ENCODE measurements at regions not wholly inside any gene's neighbourhood (a gene's known extent, or its start where the extent isn't known, plus 50 kb on each side); places are given as distances from the start of the nearest gene placed in this dataset.

DNA sequence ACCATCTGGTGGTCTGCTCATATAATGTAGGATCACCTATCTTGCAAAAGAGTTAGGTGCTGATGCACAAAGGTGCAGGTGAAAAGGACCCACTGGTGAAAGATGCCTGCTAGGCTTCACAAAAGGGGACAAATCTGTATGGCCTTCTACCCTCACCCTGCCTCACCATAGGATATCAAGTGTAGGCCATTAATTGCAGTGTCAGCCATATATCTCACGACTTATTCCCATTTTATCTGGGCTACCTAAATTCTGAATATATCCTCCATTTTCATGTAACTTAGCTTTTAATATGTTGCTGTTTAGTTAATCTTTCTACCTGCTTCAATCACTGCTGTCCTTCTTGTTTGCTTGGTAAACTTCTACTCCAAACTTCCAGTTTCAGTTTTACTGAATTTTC lies 84.2 kb upstream of the DPH5 start:
- no peak for FAIRE-seq
- TF ChIP-seq POLR2A (IDR thresholded peaks at IDR 0.05; ENCODE audit: low read depth, low read length) (no peak), FOS (IDR thresholded peaks at IDR 0.05; ENCODE audit: borderline replicate concordance, insufficient read depth, low read length) (no peak), GATA2 (IDR thresholded peaks at IDR 0.05; ENCODE audit: insufficient read depth, insufficient read length, low read depth, low read length) (no peak), JUN (IDR thresholded peaks at IDR 0.05; ENCODE audit: borderline replicate concordance, insufficient read depth, insufficient read length, low read depth) (no peak), POLR2AphosphoS5 (IDR thresholded peaks at IDR 0.05; ENCODE audit: insufficient read depth, low read depth, low read length) (no peak), EZH2 (IDR thresholded peaks at IDR 0.05; ENCODE audit: borderline replicate concordance, low read depth, low read length, severe bottlenecking) (no peak), MYC (IDR thresholded peaks at IDR 0.05; ENCODE audit: low read depth, low read length) (no peak)
- TF ChIP-seq, protein P1, sequence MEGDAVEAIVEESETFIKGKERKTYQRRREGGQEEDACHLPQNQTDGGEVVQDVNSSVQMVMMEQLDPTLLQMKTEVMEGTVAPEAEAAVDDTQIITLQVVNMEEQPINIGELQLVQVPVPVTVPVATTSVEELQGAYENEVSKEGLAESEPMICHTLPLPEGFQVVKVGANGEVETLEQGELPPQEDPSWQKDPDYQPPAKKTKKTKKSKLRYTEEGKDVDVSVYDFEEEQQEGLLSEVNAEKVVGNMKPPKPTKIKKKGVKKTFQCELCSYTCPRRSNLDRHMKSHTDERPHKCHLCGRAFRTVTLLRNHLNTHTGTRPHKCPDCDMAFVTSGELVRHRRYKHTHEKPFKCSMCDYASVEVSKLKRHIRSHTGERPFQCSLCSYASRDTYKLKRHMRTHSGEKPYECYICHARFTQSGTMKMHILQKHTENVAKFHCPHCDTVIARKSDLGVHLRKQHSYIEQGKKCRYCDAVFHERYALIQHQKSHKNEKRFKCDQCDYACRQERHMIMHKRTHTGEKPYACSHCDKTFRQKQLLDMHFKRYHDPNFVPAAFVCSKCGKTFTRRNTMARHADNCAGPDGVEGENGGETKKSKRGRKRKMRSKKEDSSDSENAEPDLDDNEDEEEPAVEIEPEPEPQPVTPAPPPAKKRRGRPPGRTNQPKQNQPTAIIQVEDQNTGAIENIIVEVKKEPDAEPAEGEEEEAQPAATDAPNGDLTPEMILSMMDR (IDR thresholded peaks at IDR 0.05; ENCODE audit: extremely low read depth in 1 of 2, insufficient read depth in 1 of 2, low read depth in 1 of 2, low read length in 2 of 2) = no peak
- TF ChIP-seq, protein P2, sequence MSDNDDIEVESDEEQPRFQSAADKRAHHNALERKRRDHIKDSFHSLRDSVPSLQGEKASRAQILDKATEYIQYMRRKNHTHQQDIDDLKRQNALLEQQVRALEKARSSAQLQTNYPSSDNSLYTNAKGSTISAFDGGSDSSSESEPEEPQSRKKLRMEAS (IDR thresholded peaks at IDR 0.05; ENCODE audit: insufficient read depth, insufficient read length) = no peak
- peaks cover 12% of the 10 kb centered on the region for H3K4me1 ChIP-seq (ENCODE audit: control insufficient read depth, extremely low read depth, insufficient read depth, low read length)
- H3K36me3 ChIP-seq (ENCODE audit: control insufficient read depth in 2 of 2, extremely low read depth in 1 of 2, insufficient read depth in 2 of 2, low read length in 2 of 2) = no peaks in the 10 kb centered on the region
- H3K9me1 ChIP-seq (replicated peaks; ENCODE audit: control insufficient read depth, extremely low read depth, insufficient read depth, low read length) = no peaks in the 10 kb centered on the region
- ChIA-PET POLR2A (no interaction called here), CTCF (no interaction called here)
- H3K4me3 ChIP-seq (replicated peaks in 1 of 3; ENCODE audit: insufficient read depth in 1 of 3, low read depth in 1 of 3, low read length in 3 of 3) = no peak overlapping the region
- intact Hi-C loops (cut with micrococcal nuclease) (no loop called here), dilution Hi-C loops (cut with MboI; ENCODE audit: extremely low pct_ligation_motif_present, low sequenced_read_pairs) (no loop called here)
- no peak overlapping the region for H3K4me2 ChIP-seq (ENCODE audit: insufficient read depth, low read length)
- H3K9me3 ChIP-seq (replicated peaks; ENCODE audit: control insufficient read depth, insufficient read depth, low read length) = no peaks in the 10 kb centered on the region
- BruUV-seq (replicated peaks) = no TSS peak
- H3K79me2 ChIP-seq (ENCODE audit: control insufficient read depth, insufficient read depth, low read length) = no peaks in the 10 kb centered on the region
- no peaks in the 10 kb centered on the region for H4K20me1 ChIP-seq (replicated peaks; ENCODE audit: control insufficient read depth, extremely low read depth, insufficient read depth, low read length)
- H3K27me3 ChIP-seq (ENCODE audit: control insufficient read depth in 2 of 2, insufficient read depth in 2 of 2, low read length in 2 of 2) = no peaks in the 10 kb centered on the region
- DNase-seq (ENCODE audit: low read depth, low spot score) = no peak
- no peak overlapping the region for H2AFZ ChIP-seq (ENCODE audit: low read depth, low read length)
- no peak overlapping the region for H3K27ac ChIP-seq (ENCODE audit: insufficient read depth, low read depth, low read length)
- H3K9ac ChIP-seq (replicated peaks; ENCODE audit: extremely low read depth, insufficient read depth, low read length) = no peak overlapping the region

Data from endothelial cell of umbilical vein (primary cell).